LNCAP (cell line): ENCODE measurements at regions not wholly inside any gene's neighbourhood (a gene's known extent, or its start where the extent isn't known, plus 50 kb on each side); places are given as distances from the start of the nearest gene placed in this dataset.

Source experiments
- CTCF ChIP-seq: fragments of 450-650 bp; IDR thresholded peaks from 2 replicates; pipeline ENCODE4 v1.5.1; 2017; ENCODE audit warnings: mild to moderate bottlenecking

- TF ChIP-seq CTCF: no peak
Observed at GRCh38 chr10:44178281-44178680, 206.6 kb downstream of the CXCL12 start.

GRCh38 chr10:44177610-44178009 is 207.3 kb downstream of the CXCL12 start:
- no peak for TF ChIP-seq CTCF

GRCh38 chr10:44176311-44176710 is 208.6 kb downstream of the CXCL12 start:
- TF ChIP-seq CTCF: no peak

- no peak for TF ChIP-seq CTCF
Observed at GRCh38 chr10:44173608-44173894, 211.3 kb downstream of the CXCL12 start.

- no peak for TF ChIP-seq CTCF
Observed at GRCh38 chr10:44172883-44173607, 211.9 kb downstream of the CXCL12 start.

- TF ChIP-seq CTCF: no peak
Observed at GRCh38 chr10:44171765-44172164, 213.1 kb downstream of the CXCL12 start.

- no peak for TF ChIP-seq CTCF
Observed at GRCh38 chr10:44168478-44168877, 216.4 kb downstream of the CXCL12 start.

GRCh38 chr10:44167752-44168151 is 217.1 kb downstream of the CXCL12 start:
- no peak for TF ChIP-seq CTCF
